CD4-positive, alpha-beta T cell treated with Interleukin-6 for 4 hours (primary cell): ENCODE measurements at regions not wholly inside any gene's neighbourhood (a gene's known extent, or its start where the extent isn't known, plus 50 kb on each side); places are given as distances from the start of the nearest gene placed in this dataset.
"Not testable (repeated sequence)": the region's sequence is repeated elsewhere in the genome, so short reads cannot be mapped to it uniquely, and the experiment has no call there.

Experiments used
- DNase-seq: peaks from one replicate; pipeline ENCODE4 v3.0.0-alpha.2; 2020; ENCODE audit warnings: mixed read lengths

GRCh38 chrX:39245024-39245423, 443.8 kb downstream of the MID1IP1 start:
- no peak for DNase-seq

- DNase-seq, result no peak
Measured at GRCh38 chrX:39247536-39247935, 446.3 kb downstream of the MID1IP1 start.

- no peak for DNase-seq
Measured at GRCh38 chrX:39248330-39248729, 447.1 kb downstream of the MID1IP1 start.

- DNase-seq, result no peak
Measured at GRCh38 chrX:39249999-39250398, 448.7 kb downstream of the MID1IP1 start.

GRCh38 chrX:39251995-39252394, 450.7 kb downstream of the MID1IP1 start:
- no peak for DNase-seq

GRCh38 chrX:39253551-39253950, 452.3 kb downstream of the MID1IP1 start:
- DNase-seq, result no peak

- no peak for DNase-seq
Measured at GRCh38 chrX:39258331-39258730, 457.1 kb downstream of the MID1IP1 start.

GRCh38 chrX:39260965-39261364, 459.7 kb downstream of the MID1IP1 start:
- DNase-seq, result no peak

- peak; percentile 49 for DNase-seq
Measured at GRCh38 chrX:39261446-39262147, 460.3 kb downstream of the MID1IP1 start.

GRCh38 chrX:39262641-39263040, 461.4 kb downstream of the MID1IP1 start:
- no peak for DNase-seq

- DNase-seq, result no peak
Measured at GRCh38 chrX:39264023-39264422, 462.8 kb downstream of the MID1IP1 start.

- no peak for DNase-seq
Measured at GRCh38 chrX:39267176-39267575, 465.9 kb downstream of the MID1IP1 start.

- no peak for DNase-seq
Measured at GRCh38 chrX:39268207-39268606, 466.9 kb downstream of the MID1IP1 start.

GRCh38 chrX:39275500-39276068, 474.3 kb downstream of the MID1IP1 start:
- DNase-seq, result no peak

GRCh38 chrX:39277685-39278390, 476.6 kb downstream of the MID1IP1 start:
- DNase-seq, result not testable (repeated sequence)

- DNase-seq, result no peak
Measured at GRCh38 chrX:39283239-39283638, 482.0 kb downstream of the MID1IP1 start.

GRCh38 chrX:39288592-39288991, 487.3 kb downstream of the MID1IP1 start:
- no peak for DNase-seq

GRCh38 chrX:39289827-39290226, 488.6 kb downstream of the MID1IP1 start:
- no peak for DNase-seq

- no peak for DNase-seq
Measured at GRCh38 chrX:39293203-39293602, 491.9 kb downstream of the MID1IP1 start.

- peak; percentile 20 for DNase-seq
Measured at GRCh38 chrX:39296472-39296871, 495.2 kb downstream of the MID1IP1 start.

- DNase-seq, result no peak
Measured at GRCh38 chrX:39298821-39299220, 497.6 kb downstream of the MID1IP1 start.

GRCh38 chrX:39299615-39300014, 498.4 kb downstream of the MID1IP1 start:
- DNase-seq, result no peak

GRCh38 chrX:39301036-39301435, 499.8 kb downstream of the MID1IP1 start:
- no peak for DNase-seq

GRCh38 chrX:39302838-39303237, 501.6 kb downstream of the MID1IP1 start:
- no peak for DNase-seq
